A549 (cell line): ENCODE measurements at regions not wholly inside any gene's neighbourhood (a gene's known extent, or its start where the extent isn't known, plus 50 kb on each side); places are given as distances from the start of the nearest gene placed in this dataset.

ENCODE experiments used
- ATAC-seq, 2 experiments: fragments of 200-7000 bp in 1 of 2; fragments of >200 bp in 1 of 2; cut with Nextera tagmentation in 1 of 2; cut with Tn5 transposase in 1 of 2; 3 replicates each; pipeline versions ENCODE4 v1.8.0 to v1.9.1; 2018 to 2020; ENCODE audit warnings: mild to moderate bottlenecking in 1 of 2, moderate library complexity in 1 of 2
- CTCF ChIA-PET: fragments of 300-600 bp; sonication (Branson Sonifier 250); formaldehyde crosslinking; extraction: SDS; loops from one replicate; lab custom pipeline; 2021; ENCODE audit warnings: antibody characterized with exemption, inconsistent platforms; lab: Yijun Ruan, JAX
- POLR2A ChIA-PET: fragments of 350-600 bp; formaldehyde crosslinking; extraction: SDS; loops from one replicate; lab custom pipeline; 2021; ENCODE audit warnings: antibody characterized with exemption, inconsistent platforms; lab: Yijun Ruan, JAX
- DNase-seq, 2 experiments: peaks; one replicate each; pipeline versions ENCODE4 v3.0.0 to v3.0.0-alpha.2; 2011 to 2016; ENCODE audit warnings: low read depth in 1 of 2, low spot score in 1 of 2
- FAIRE-seq: peaks from 2 replicates; lab custom pipeline; 2011; peaks lifted over from hg19 to GRCh38; lab: Jason Lieb, UNC
- H3K27ac ChIP-seq, 2 experiments: fragments of >200 bp; sonication (Bioruptor Twin); formaldehyde crosslinking; 3 replicates each; pipeline ENCODE4 v1.5.1; 2016 to 2017
- H3K4me1 ChIP-seq: fragments of >200 bp; sonication (Bioruptor Twin); formaldehyde crosslinking; 3 replicates; pipeline ENCODE4 v1.6.1; 2016
- H3K4me2 ChIP-seq: fragments of >200 bp; sonication (Bioruptor Twin); formaldehyde crosslinking; 3 replicates; pipeline ENCODE4 v1.6.1; 2016
- H3K4me3 ChIP-seq: fragments of >200 bp; sonication (Bioruptor Twin); formaldehyde crosslinking; 3 replicates; pipeline ENCODE4 v1.5.1; 2016
- H3K9me3 ChIP-seq: fragments of >200 bp; sonication (Bioruptor Twin); formaldehyde crosslinking; 3 replicates; pipeline ENCODE4 v1.6.1; 2016
- ATOH8 ChIP-seq: fragments of 250-450 bp; sonication (Bioruptor Pico); IDR thresholded peaks from 2 replicates; pipeline ENCODE4 v1.5.0; 2020; ENCODE audit warnings: low read depth, mild to moderate bottlenecking, moderate library complexity
- CBX2 ChIP-seq: fragments of 200-600 bp; sonication (generic); IDR thresholded peaks from 2 replicates; pipeline ENCODE4 v1.6.1; 2016; ENCODE audit warnings: low read depth, mild to moderate bottlenecking, borderline replicate concordance
- CHD4 ChIP-seq: fragments of 200-600 bp; sonication (generic); IDR thresholded peaks from 2 replicates; pipeline ENCODE4 v1.6.1; 2016; ENCODE audit warnings: antibody characterized with exemption, mild to moderate bottlenecking, borderline replicate concordance
- E2F6 ChIP-seq: IDR thresholded peaks from 2 replicates; pipeline ENCODE4 v1.6.1; 2012; ENCODE audit warnings: low read depth, borderline replicate concordance
- EHF ChIP-seq: fragments of 250-450 bp; sonication (Bioruptor Pico); IDR thresholded peaks from 2 replicates; pipeline ENCODE4 v1.5.0; 2020; ENCODE audit warnings: mild to moderate bottlenecking
- EHMT2 ChIP-seq: fragments of 200-600 bp; sonication (generic); IDR thresholded peaks from 2 replicates; pipeline ENCODE4 v1.6.1; 2016; ENCODE audit warnings: antibody characterized with exemption, low read depth, mild to moderate bottlenecking, moderate library complexity
- HOXA7 ChIP-seq: fragments of 250-450 bp; sonication (Bioruptor Pico); IDR thresholded peaks from 2 replicates; pipeline ENCODE4 v1.5.0; 2020; ENCODE audit warnings: mild to moderate bottlenecking, moderate library complexity
- HOXB13 ChIP-seq: fragments of 250-450 bp; sonication (Bioruptor Pico); IDR thresholded peaks from 2 replicates; pipeline ENCODE4 v1.5.0; 2020; ENCODE audit warnings: low read depth, mild to moderate bottlenecking, moderate library complexity
- JUNB ChIP-seq: fragments of >200 bp; sonication (Bioruptor Twin); formaldehyde crosslinking; IDR thresholded peaks from 2 replicates; pipeline ENCODE4 v1.6.1; 2016
- MAFK ChIP-seq: fragments of 450-650 bp; IDR thresholded peaks from 2 replicates; pipeline ENCODE4 v1.6.1; 2014; ENCODE audit not compliant: partially characterized antibody
- NPAS2 ChIP-seq: fragments of 250-450 bp; sonication (Bioruptor Pico); IDR thresholded peaks from 2 replicates; pipeline ENCODE4 v1.8.0; 2022; ENCODE audit warnings: mild to moderate bottlenecking, moderate library complexity, borderline replicate concordance
- NR3C1 ChIP-seq: fragments of >200 bp; sonication (Bioruptor Twin); formaldehyde crosslinking; IDR thresholded peaks from 3 replicates; pipeline ENCODE4 v1.6.1; 2017
- POLR2A ChIP-seq: IDR thresholded peaks from 2 replicates; pipeline ENCODE4 v1.6.1; 2012; ENCODE audit warnings: mild to moderate bottlenecking, low read length
- RAD21 ChIP-seq, 2 experiments: fragments of >200 bp in 1 of 2; sonication (Bioruptor Twin) in 1 of 2; formaldehyde crosslinking in 1 of 2; IDR thresholded peaks in 1 of 2; conservative IDR thresholded peaks in 1 of 2; 2 replicates in 1 of 2; 3 replicates in 1 of 2; pipeline ENCODE4 v1.6.1; 2012 to 2018; ENCODE audit warnings: inconsistent platforms in 1 of 2
- RARB ChIP-seq: fragments of 250-450 bp; sonication (Bioruptor Pico); IDR thresholded peaks from 2 replicates; pipeline ENCODE4 v1.8.0; 2021; ENCODE audit warnings: mild to moderate bottlenecking, moderate library complexity
- REST ChIP-seq: fragments of 200-600 bp; sonication (generic); IDR thresholded peaks from 2 replicates; pipeline ENCODE4 v1.6.1; 2016; ENCODE audit warnings: antibody characterized with exemption, mild to moderate bottlenecking, moderate library complexity
- SREBF2 ChIP-seq: fragments of 450-650 bp; IDR thresholded peaks from 2 replicates; pipeline ENCODE4 v1.6.1; 2014; ENCODE audit warnings: mild to moderate bottlenecking, moderate library complexity
- TP53 ChIP-seq: fragments of 250-450 bp; sonication (Bioruptor Pico); IDR thresholded peaks from 2 replicates; pipeline ENCODE4 v1.5.0; 2021; ENCODE audit warnings: mild to moderate bottlenecking, moderate library complexity
- ZC3H11A ChIP-seq: fragments of 450-650 bp; IDR thresholded peaks from 2 replicates; pipeline ENCODE4 v1.6.1; 2014; ENCODE audit warnings: antibody characterized with exemption, mild to moderate bottlenecking
- ZNF302 ChIP-seq: fragments of 250-450 bp; sonication (Bioruptor Pico); IDR thresholded peaks from 2 replicates; pipeline ENCODE4 v1.9.0; 2021; ENCODE audit warnings: inconsistent platforms, mild to moderate bottlenecking, moderate library complexity
- WGBS: methylation state at CpG from one replicate; pipeline ENCODE4 v1.1.6; 2017; ENCODE audit errors: missing lambda C conversion rate; 5-methylcytosine and 5-hydroxymethylcytosine counted together

- no peak for TF ChIP-seq TP53 (CRISPR knock-in tag)
- no peak for TF ChIP-seq ATOH8
- no peak for TF ChIP-seq ZNF302
- TF ChIP-seq, all 56 proteins: peak for 0
- H3K4me2 ChIP-seq: no peak overlapping the region
- POLR2A ChIA-PET: no interaction called here
- DNase-seq: no peak
- FAIRE-seq: no peak
- no peak overlapping the region for H3K27ac ChIP-seq
- no peaks in the 10 kb centered on the region for H3K4me1 ChIP-seq
- WGBS: 36% methylated on average over 3 of the region's 3 CpGs
- H3K4me3 ChIP-seq: no peak overlapping the region
- H3K9me3 ChIP-seq: no peaks in the 10 kb centered on the region
- CTCF ChIA-PET: no interaction called here
- ATAC-seq: no peak
Observed at GRCh38 chr2:18901242-18901641, 311.9 kb upstream of the NT5C1B start.

GRCh38 chr2:18900691-18901141 lies 311.3 kb upstream of the NT5C1B start:
- H3K4me1 ChIP-seq: no peaks in the 10 kb centered on the region
- no peak for TF ChIP-seq RARB
- no peak for TF ChIP-seq RAD21 (conservative IDR thresholded peaks at IDR 0.05 in 1 of 2, IDR thresholded peaks at IDR 0.05 in 1 of 2)
- TF ChIP-seq MAFK: no peak
- no peak for TF ChIP-seq SREBF2
- TF ChIP-seq POLR2A: no peak
- no peak for TF ChIP-seq CHD4
- no peak for TF ChIP-seq ATOH8
- no peak for TF ChIP-seq EHMT2
- no peak for TF ChIP-seq CBX2
- no peak for TF ChIP-seq EHF (CRISPR knock-in tag)
- TF ChIP-seq REST: no peak
- no peak for TF ChIP-seq HOXA7 (CRISPR knock-in tag)
- no peak for TF ChIP-seq JUNB
- no peak for TF ChIP-seq NR3C1
- no peak for TF ChIP-seq ZC3H11A
- H3K27ac ChIP-seq: no peak overlapping the region
- ChIA-PET POLR2A (interaction anchor here (0.6 kb wide), 1 partner anchor 35 kb away, joined by 4 read pairs; no protein-coding TSS in a partner anchor), CTCF (no interaction called here)
- FAIRE-seq (no peak), DNase-seq (no peak), ATAC-seq (no peak; a peak in 1 of 6 replicates)
- no peak overlapping the region for H3K4me2 ChIP-seq
- no peak overlapping the region for H3K4me3 ChIP-seq
- H3K9me3 ChIP-seq: no peaks in the 10 kb centered on the region

- Histone ChIP-seq H3K9me3 (no peaks in the 10 kb centered on the region), H3K27ac (no peak overlapping the region), H3K4me3 (no peak overlapping the region), H3K4me2 (no peak overlapping the region), H3K4me1 (no peaks in the 10 kb centered on the region)
- DNase-seq (no peak), ATAC-seq (no peak), FAIRE-seq (no peak)
- ChIA-PET CTCF (no interaction called here), POLR2A (no interaction called here)
- WGBS: 61% methylated on average over 3 of the region's 3 CpGs
- no peak for TF ChIP-seq ATOH8
- TF ChIP-seq E2F6: no peak
- no peak for TF ChIP-seq HOXB13 (CRISPR knock-in tag)
- TF ChIP-seq NPAS2 (CRISPR knock-in tag): no peak
Observed at GRCh38 chr2:18899725-18900124, 310.4 kb upstream of the NT5C1B start.
